ENCODE measurements at regions not wholly inside any gene's neighbourhood (a gene's known extent, or its start where the extent isn't known, plus 50 kb on each side); places are given as distances from the start of the nearest gene placed in this dataset.
"Not testable (repeated sequence)": the region's sequence is repeated elsewhere in the genome, so short reads cannot be mapped to it uniquely, and the experiment has no call there.

DNA sequence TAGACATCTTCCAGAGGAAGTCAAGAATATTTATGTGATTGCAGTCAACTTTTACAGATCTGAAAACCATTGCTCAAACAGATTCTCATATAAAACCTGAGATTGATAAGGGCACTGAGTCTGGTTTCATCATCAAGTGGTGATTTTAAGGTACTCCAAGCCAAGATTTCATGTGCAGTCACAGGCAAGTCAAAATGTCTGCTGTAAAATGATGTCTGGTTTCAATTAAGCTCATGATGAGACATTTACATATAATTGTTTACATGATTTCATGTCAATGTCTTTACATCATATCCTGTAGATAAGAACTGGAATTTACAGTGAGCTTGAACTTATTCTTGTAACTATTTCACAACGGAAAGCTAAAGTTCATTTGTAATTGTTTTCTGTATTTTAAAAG, 1215.5 kb downstream of the ROBO2 start:
- no peak for DNase-seq (ENCODE audit: low spot score)

DNA sequence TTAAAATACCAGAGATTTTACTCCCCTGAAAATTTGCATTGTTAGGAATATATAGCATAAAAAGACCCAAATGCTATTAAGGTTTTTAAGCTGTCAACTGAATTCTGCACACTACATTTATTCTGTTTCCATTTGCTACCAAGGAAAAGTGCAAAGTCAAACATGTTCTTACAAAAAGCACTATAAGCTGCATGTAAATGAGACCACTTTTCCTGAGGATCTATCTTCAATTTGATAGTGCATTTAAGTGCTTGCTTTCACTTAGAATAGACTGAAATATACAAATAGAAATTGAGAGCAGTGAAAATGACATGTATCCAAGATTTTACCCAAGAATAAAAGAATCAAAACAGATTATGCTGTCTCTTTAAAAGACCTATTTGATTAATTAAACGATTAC, 1216.2 kb downstream of the ROBO2 start:
- no peak for DNase-seq (ENCODE audit: low spot score)

DNA sequence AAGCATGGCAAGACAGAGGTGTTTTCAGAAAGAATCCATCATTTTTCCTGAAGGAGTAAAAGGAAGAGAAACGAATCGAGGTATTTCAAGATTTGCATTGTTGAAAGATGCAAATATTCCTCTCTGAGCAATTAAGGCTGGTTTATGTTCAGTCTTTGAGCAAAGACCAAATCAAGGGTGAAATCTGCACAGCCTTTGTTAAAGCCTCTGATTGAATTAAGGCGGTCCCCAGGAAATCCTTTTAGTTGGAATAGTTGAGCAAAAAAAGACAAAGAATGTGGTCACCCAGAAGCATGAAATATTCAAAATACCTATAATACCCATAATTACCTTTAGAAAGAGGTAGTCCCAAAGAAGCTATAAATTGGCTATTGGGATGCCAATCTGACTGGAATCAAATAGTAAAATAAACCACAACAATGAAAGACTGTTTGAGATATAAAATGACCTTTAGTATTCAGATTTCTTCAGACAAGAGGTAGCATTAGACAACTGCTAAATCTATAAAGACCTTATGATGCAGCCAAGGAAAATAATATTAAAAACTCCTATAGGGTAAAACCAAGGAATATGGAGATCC, 1218.1 kb downstream of the ROBO2 start:
- no peak for DNase-seq (ENCODE audit: low spot score)

DNA sequence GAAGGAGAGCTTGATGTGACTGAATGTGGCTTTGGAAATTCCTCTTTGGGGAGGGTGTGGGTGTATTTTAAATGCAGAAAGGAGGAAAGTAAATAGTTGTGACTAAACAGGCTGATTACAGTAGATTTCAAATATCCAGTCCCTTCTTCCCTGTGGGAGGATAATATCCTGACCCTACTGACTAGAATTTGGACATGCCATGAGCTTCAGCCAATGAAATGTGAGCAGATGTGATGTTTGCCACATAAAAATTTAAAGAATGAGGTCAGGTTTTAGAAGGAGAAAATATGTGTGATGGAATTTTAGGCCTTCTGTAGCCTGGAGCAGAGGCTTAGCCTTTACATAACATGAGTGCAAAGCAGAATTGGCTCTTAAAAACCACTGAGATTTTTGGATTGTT, 1218.9 kb downstream of the ROBO2 start:
- no peak for DNase-seq (ENCODE audit: low spot score)

- DNase-seq (ENCODE audit: low spot score) = no peak
Measured at GRCh38 chr3:78260388-78260787, 1220.5 kb downstream of the ROBO2 start.

DNA sequence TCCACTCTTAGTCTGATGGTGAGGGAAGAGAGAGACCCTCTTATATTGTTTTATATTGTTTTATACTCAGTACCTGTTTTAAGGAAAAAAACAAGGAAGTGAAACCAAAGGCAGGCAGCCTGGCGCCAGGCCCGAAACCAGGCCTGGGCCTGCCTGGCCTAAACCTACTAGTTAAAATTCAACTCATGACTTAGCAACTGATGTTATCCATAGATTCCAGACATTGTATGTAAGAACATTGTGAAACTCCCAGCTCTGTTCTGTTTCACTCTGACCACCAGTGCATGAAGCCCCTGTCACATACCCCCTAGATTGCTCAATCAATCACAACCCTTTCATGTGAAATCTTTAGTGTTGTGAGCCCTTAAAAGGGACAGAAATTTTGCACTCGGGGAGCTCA, 1226.7 kb downstream of the ROBO2 start:
- DNase-seq (ENCODE audit: low spot score) = not testable (repeated sequence)

DNA sequence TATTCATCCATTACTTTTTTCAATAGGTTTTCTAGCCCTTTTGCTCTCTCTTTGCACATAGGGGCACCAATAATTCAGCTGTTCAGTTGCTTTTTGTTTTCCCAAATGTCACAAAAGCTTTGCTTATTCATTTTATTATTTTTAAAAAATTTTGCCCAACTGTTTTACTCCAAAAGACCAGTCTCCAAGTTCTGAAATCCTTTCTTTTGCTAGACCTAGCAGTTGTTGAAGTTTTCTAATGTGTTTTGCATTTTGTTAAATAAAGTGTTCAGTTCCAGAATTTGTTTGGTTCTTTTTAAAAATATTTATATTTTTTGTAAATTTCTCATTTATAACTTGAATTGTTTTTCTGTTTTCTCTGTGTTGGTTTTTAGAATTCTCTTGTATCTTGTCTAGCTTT, 1227.3 kb downstream of the ROBO2 start:
- DNase-seq (ENCODE audit: low spot score) = no peak

DNA sequence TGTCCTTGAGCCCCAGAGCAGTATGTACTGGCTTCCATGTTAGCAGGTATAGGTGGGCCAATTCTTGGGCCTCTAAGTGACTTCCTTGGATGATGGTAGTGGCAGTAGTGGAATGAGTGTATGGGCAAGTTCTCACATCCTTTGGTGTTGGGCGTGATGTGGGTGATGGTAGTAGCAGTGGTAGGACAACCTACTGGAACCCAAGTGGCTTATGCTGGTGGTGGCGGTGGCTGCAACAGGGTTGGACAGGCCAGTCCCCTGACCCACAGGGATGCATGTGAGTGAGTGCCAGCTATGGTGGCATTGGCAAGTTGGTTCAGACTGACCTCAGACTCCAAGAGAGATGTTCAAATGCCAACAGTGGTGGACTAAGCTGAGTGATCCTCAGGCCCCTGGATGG, 1228.2 kb downstream of the ROBO2 start:
- no peak for DNase-seq (ENCODE audit: low spot score)

GRCh38 chr3:78268716-78269668, 1229.1 kb downstream of the ROBO2 start:
- DNase-seq (ENCODE audit: low spot score) = no peak

- DNase-seq (ENCODE audit: low spot score) = no peak
Measured at GRCh38 chr3:78273326-78273725, 1233.4 kb downstream of the ROBO2 start.

DNA sequence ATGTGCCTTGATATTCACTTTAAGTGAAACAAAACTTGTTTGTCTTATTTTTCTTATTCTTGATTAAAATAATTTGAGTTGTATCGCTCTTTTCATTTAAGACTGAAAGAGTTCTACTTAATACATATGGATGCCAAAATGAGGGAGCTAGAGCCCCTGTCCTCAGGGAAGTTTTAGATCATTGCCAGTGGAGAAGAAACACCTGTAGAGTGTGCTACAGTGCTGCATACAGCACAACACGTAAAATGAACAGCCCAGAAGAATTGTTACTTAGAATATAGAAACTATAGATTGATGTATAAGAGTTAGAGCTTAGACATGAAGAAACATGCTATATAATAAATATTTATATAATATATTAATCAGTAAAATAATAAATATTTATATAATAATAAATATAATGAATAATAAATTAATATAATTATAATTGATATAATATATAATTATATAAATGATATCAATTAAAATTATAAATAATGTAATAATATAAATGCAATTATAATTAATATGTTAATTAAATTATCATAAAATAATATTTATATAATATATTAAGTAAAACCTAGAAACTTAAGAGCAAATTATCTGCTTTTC, 1234.7 kb downstream of the ROBO2 start:
- no peak for DNase-seq (ENCODE audit: low spot score)

- no peak for DNase-seq (ENCODE audit: low spot score)
Measured at GRCh38 chr3:78275420-78275852, 1235.5 kb downstream of the ROBO2 start.

- no peak for DNase-seq (ENCODE audit: low spot score)
Measured at GRCh38 chr3:78277220-78277619, 1237.3 kb downstream of the ROBO2 start.

DNA sequence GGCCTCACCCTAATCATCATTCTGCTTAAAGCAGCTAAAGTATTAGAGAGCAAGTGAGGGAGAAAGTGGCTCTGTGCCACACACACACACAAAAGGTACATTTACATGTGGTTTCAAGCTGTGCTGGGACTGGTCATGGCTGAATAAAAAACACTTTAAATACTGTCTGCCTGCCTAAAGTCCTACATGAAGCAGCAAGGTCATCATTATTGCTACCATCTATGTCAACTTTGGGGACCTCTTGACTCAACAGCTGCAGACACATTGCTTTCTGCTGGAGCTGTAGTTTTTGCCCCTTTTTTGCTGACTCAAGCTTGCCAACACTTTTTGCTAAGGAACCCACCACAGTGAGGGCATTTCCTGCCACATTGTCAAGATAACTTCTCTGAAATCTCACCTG, 1237.9 kb downstream of the ROBO2 start:
- no peak for DNase-seq (ENCODE audit: low spot score)

DNA sequence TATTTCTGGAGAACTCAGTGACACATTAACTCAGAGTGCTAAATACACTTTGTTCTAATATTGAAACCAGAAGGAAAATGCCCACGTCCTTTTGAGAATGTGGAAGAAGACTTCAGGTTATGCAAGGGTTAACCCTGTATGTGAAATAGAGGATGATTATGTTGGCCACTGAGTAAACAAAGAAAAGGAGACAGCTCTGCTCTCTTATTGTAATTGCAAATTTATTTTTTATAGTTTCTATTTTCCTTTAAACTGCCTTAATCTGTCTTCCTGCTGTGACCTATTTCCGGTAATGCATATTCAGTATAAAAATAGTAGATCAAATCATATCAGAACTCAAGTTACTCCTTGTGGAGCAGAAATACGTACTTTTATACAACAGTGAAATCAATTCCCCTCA, 1239.2 kb downstream of the ROBO2 start:
- no peak for DNase-seq (ENCODE audit: low spot score)

DNA sequence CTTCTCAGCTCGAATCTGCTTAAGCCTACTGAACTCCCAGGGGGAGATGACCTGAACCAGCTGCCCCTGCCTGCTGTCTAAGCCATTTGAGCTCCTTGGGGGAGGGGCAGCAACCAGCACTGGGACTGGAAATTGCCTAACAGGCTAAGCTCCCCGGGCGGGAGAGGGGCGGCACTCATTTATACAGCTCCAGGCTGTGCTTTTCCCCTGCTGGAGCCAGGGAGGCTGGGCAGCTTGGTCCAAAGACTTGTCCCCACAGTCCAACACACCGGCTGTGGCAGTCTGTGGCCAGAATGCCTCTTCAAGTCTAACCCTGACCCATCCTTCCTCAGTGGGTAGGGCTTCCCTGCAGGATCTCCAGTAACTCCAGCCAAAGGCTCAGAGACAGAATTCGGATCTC, 1241.5 kb downstream of the ROBO2 start:
- peak; percentile 51 for DNase-seq (ENCODE audit: low spot score)

DNA sequence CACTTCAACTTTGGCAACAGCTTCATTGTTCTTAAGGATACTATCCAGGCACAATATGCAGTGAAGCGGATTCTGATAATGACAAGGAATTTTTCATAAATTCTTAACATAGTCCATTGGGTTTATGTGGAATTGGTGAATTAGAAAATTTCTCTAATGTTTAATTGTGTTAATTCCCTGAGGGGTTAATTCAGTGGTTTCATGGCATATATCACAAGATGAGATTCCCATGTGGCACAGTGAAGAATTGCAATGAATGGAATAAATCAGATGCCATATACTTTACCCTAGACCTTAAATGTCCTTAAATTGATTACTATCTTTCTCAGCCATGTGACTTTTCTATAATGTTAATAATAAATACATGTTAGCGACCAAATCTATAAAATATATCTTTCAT, 1244.1 kb downstream of the ROBO2 start:
- DNase-seq (ENCODE audit: low spot score) = no peak

- DNase-seq (ENCODE audit: low spot score) = no peak
Measured at GRCh38 chr3:78285032-78285728, 1245.3 kb downstream of the ROBO2 start.

DNA sequence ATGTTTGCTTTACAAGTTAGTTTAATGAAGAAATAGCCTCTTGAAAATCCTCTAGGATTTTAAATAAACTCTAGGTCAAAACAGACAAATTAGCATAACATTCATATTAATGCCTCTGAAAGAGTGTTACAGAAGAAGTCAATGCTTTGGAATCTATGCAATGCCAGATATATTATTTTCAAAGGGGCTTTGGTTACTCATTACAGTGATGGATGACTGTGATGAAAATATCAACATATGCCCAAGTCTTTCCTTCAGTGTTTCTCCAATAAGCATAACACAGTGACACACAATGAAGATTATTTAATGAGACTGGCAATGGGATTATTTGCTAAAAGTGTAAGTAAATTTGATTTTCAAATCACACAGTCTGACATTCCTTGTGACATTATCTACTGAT, 1247.2 kb downstream of the ROBO2 start:
- DNase-seq (ENCODE audit: low spot score) = no peak

- no peak for DNase-seq (ENCODE audit: low spot score)
Measured at GRCh38 chr3:78293284-78293683, 1253.4 kb downstream of the ROBO2 start.

DNA sequence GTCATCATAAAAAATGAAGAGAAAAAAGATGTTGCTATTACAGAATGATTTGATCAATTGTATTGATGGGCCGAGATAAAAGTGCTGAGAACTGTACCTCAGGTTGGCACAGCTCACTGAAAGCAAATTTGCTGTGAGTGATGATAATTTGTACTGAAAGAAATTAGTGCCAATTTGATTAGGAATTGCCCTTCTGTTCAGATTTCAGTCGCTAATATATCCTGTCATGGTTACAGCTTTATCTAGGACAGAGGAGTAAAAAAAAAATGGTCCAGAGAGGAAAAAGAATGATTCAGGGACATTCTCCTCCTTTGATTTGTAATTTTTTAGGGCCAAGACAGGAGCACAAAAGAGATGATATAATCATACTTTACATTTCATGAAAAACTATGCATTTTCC, 1264.2 kb downstream of the ROBO2 start:
- DNase-seq (ENCODE audit: low spot score) = no peak

DNA sequence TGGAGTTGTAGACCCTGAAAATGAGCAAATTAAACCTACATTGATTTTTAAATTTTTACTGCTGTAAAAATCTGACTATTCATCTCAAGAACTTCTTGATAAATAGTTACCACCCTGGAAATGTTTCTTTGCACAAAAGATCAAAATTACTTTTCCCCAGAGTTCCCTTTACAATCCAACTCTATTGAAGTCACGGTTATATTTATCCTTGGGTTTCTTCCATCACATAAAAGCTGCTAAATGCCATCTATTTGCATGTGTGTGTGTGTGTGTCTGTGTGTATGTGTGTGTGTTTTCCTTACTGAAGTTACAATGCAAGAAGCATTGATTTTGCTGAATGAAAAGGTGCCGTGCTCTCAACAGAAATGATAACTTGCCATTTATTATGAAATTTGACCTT, 1273.0 kb downstream of the ROBO2 start:
- no peak for DNase-seq (ENCODE audit: low spot score)

GRCh38 chr3:78313332-78313731, 1273.4 kb downstream of the ROBO2 start:
- DNase-seq (ENCODE audit: low spot score) = no peak

All from D341Med (cell line).